Fibroblast of the aortic adventitia (primary cell): ENCODE measurements at regions not wholly inside any gene's neighbourhood (a gene's known extent, or its start where the extent isn't known, plus 50 kb on each side); places are given as distances from the start of the nearest gene placed in this dataset.

Experiments used
- DNase-seq: peaks from one replicate; pipeline ENCODE4 v3.0.0-alpha.2; 2010; ENCODE audit warnings: low read depth
- H3K4me3 ChIP-seq: 2 replicates; pipeline ENCODE4 v1.5.1; 2011; ENCODE audit warnings: low read depth, mild to moderate bottlenecking, control low read depth, low read length, moderate library complexity
- CTCF ChIP-seq: IDR thresholded peaks from 2 replicates; pipeline ENCODE4 v1.5.1; 2011; ENCODE audit warnings: mild to moderate bottlenecking, low read length, control low read depth, inconsistent platforms; ENCODE audit not compliant: insufficient read depth

- no peak for DNase-seq
- no peak for TF ChIP-seq CTCF
- no peak overlapping the region for H3K4me3 ChIP-seq
Measured at GRCh38 chr2:120579916-120580685, 155.6 kb upstream of the GLI2 start.

GRCh38 chr2:120580709-120581108 is 155.0 kb upstream of the GLI2 start:
- no peak for DNase-seq
- no peak overlapping the region for H3K4me3 ChIP-seq
- no peak for TF ChIP-seq CTCF

- no peak overlapping the region for H3K4me3 ChIP-seq
- TF ChIP-seq CTCF: no peak
- DNase-seq: no peak
Measured at GRCh38 chr2:120583121-120583520, 152.5 kb upstream of the GLI2 start.

DNA sequence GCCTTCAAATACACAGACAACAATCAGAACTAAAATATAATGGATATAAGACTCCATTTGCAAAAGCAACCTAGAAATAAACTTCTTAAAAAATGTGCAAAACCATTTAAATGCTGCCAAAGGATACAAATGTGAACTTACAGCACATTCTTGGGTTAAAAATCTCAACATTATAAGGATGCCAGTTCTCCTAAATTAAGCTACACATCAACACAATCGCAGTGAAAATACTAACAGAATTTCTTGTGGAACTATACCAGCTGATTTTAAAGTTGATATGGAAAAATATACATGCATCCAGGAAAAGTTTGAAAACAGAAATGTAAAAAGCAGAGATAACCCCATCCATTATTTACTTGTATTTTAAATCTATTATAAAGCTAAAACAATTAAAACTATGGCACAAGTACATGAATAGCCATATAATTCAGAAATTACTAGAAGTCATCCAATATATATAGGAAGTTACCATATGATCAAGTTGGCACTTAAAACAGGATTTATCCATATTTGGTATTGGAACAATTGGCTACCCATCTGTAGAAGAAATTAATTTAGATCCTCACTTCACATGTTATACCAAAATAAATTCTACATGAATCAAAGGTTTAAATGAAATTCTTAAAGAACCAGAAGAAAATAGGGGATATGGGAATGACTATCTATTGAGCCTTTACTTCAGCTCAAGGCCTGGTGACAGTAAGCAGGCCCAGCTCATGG is 151.7 kb upstream of the GLI2 start:
- no peak for DNase-seq
- no peak overlapping the region for H3K4me3 ChIP-seq
- TF ChIP-seq CTCF: no peak

- no peak for TF ChIP-seq CTCF
- no peak for DNase-seq
- no peak overlapping the region for H3K4me3 ChIP-seq
Measured at GRCh38 chr2:120586507-120587278, 149.0 kb upstream of the GLI2 start.

- DNase-seq: no peak
- no peak overlapping the region for H3K4me3 ChIP-seq
- no peak for TF ChIP-seq CTCF
Measured at GRCh38 chr2:120587279-120587996, 148.2 kb upstream of the GLI2 start.
